Ishikawa (cell line): ENCODE measurements at regions not wholly inside any gene's neighbourhood (a gene's known extent, or its start where the extent isn't known, plus 50 kb on each side); places are given as distances from the start of the nearest gene placed in this dataset.

Experiments
- CEBPB ChIP-seq: IDR thresholded peaks from 2 replicates; pipeline ENCODE4 v1.6.1; 2012
- CREB1 ChIP-seq: IDR thresholded peaks from 2 replicates; pipeline ENCODE4 v1.6.1; 2012; ENCODE audit warnings: low read depth
- EGR1 ChIP-seq: IDR thresholded peaks from 2 replicates; pipeline ENCODE4 v1.6.1; 2012
- EP300 ChIP-seq: IDR thresholded peaks from 2 replicates; pipeline ENCODE4 v1.6.1; 2012; ENCODE audit warnings: borderline replicate concordance
- FOXM1 ChIP-seq: IDR thresholded peaks from 2 replicates; pipeline ENCODE4 v1.6.1; 2012; ENCODE audit warnings: low read depth, borderline replicate concordance
- MAX ChIP-seq: IDR thresholded peaks from 2 replicates; pipeline ENCODE4 v1.6.1; 2012
- NFIC ChIP-seq: IDR thresholded peaks from 2 replicates; pipeline ENCODE4 v1.6.1; 2012
- RAD21 ChIP-seq: IDR thresholded peaks from 2 replicates; pipeline ENCODE4 v1.6.1; 2012; ENCODE audit warnings: low read depth
- REST ChIP-seq: IDR thresholded peaks from 2 replicates; pipeline ENCODE4 v1.6.1; 2012; ENCODE audit warnings: low read depth, mild to moderate bottlenecking
- TAF1 ChIP-seq: IDR thresholded peaks from 2 replicates; pipeline ENCODE4 v1.6.1; 2012; ENCODE audit warnings: low read depth, mild to moderate bottlenecking
- TCF12 ChIP-seq: IDR thresholded peaks from 2 replicates; pipeline ENCODE4 v1.6.1; 2012; ENCODE audit warnings: low read depth
- TEAD4 ChIP-seq: IDR thresholded peaks from 2 replicates; pipeline ENCODE4 v1.6.1; 2012
- USF1 ChIP-seq: IDR thresholded peaks from 2 replicates; pipeline ENCODE4 v1.6.1; 2012
- YY1 ChIP-seq: IDR thresholded peaks from 2 replicates; pipeline ENCODE4 v1.6.1; 2012; ENCODE audit warnings: low read depth
- ZBTB7A ChIP-seq: IDR thresholded peaks from 2 replicates; pipeline ENCODE4 v1.6.1; 2012; ENCODE audit warnings: low read depth

GRCh38 chr7:68733219-68734153 lies 864.8 kb upstream of the AUTS2 start:
- TF ChIP-seq EGR1 (no peak), NFIC (no peak), RAD21 (no peak), TAF1 (no peak), TEAD4 (no peak), YY1 (no peak), CREB1 (no peak), EP300 (no peak), ZBTB7A (no peak), TCF12 (no peak), USF1 (no peak), REST (no peak), CEBPB (no peak), MAX (no peak), FOXM1 (no peak)

- TF ChIP-seq REST (no peak), RAD21 (no peak), EGR1 (no peak), EP300 (no peak), YY1 (no peak), CREB1 (no peak), MAX (no peak), CEBPB (no peak), TEAD4 (no peak), FOXM1 (no peak), ZBTB7A (no peak), TCF12 (no peak), TAF1 (no peak), NFIC (no peak), USF1 (no peak)
Observed at GRCh38 chr7:68734431-68734830, 863.8 kb upstream of the AUTS2 start.

GRCh38 chr7:68739306-68739705 lies 859.0 kb upstream of the AUTS2 start:
- no peak for TF ChIP-seq NFIC
- TF ChIP-seq CREB1: no peak
- no peak for TF ChIP-seq EGR1
- no peak for TF ChIP-seq MAX
- no peak for TF ChIP-seq ZBTB7A
- no peak for TF ChIP-seq USF1
- no peak for TF ChIP-seq TEAD4

GRCh38 chr7:68744036-68744435 lies 854.2 kb upstream of the AUTS2 start:
- TF ChIP-seq TCF12 (no peak), REST (no peak), RAD21 (no peak), MAX (no peak), USF1 (no peak), CEBPB (no peak), TAF1 (no peak), ZBTB7A (no peak), NFIC (no peak), TEAD4 (no peak), YY1 (no peak), EGR1 (no peak), CREB1 (no peak), FOXM1 (no peak), EP300 (no peak)
